Subcutaneous abdominal adipose tissue (tissue), 5 donors: ENCODE measurements at regions not wholly inside any gene's neighbourhood (a gene's known extent, or its start where the extent isn't known, plus 50 kb on each side); places are given as distances from the start of the nearest gene placed in this dataset.

Source experiments
- H3K27ac ChIP-seq: one replicate; pipeline ENCODE4 v1.7.0; 2013; ENCODE audit warnings: low read depth, mild to moderate bottlenecking, inconsistent platforms, low read length, moderate library complexity
- H3K27me3 ChIP-seq, 5 donors: one replicate each; pipeline ENCODE4 v1.7.0; 2013; ENCODE audit warnings: low read length in 5 of 5, inconsistent platforms in 1 of 5; ENCODE audit not compliant: control insufficient read depth in 5 of 5, insufficient read depth in 4 of 5
- H3K36me3 ChIP-seq, 5 donors: one replicate each; pipeline ENCODE4 v1.7.0; 2013; ENCODE audit warnings: low read length in 5 of 5; ENCODE audit not compliant: control insufficient read depth in 5 of 5, insufficient read depth in 5 of 5
- H3K4me1 ChIP-seq, 5 donors: one replicate each; pipeline ENCODE4 v1.7.0; 2013; ENCODE audit warnings: low read length in 5 of 5, mild to moderate bottlenecking in 3 of 5, moderate library complexity in 1 of 5; ENCODE audit not compliant: control insufficient read depth in 5 of 5, insufficient read depth in 5 of 5
- H3K4me3 ChIP-seq, 5 donors: one replicate each; pipeline ENCODE4 v1.7.0; 2013; ENCODE audit warnings: low read length in 5 of 5, low read depth in 1 of 5
- H3K9ac ChIP-seq, 5 donors: one replicate each; pipeline ENCODE4 v1.7.0; 2013; ENCODE audit warnings: low read length in 5 of 5, mild to moderate bottlenecking in 4 of 5, moderate library complexity in 3 of 5
- H3K9me3 ChIP-seq, 5 donors: one replicate each; pipeline ENCODE4 v1.7.0; 2013; ENCODE audit warnings: low read length in 5 of 5; ENCODE audit not compliant: control insufficient read depth in 5 of 5
- donor health status: healthy.
- donor health status: healthy.
- donor health status: healthy.
- donor health status: healthy.
- donor health status: healthy.

DNA sequence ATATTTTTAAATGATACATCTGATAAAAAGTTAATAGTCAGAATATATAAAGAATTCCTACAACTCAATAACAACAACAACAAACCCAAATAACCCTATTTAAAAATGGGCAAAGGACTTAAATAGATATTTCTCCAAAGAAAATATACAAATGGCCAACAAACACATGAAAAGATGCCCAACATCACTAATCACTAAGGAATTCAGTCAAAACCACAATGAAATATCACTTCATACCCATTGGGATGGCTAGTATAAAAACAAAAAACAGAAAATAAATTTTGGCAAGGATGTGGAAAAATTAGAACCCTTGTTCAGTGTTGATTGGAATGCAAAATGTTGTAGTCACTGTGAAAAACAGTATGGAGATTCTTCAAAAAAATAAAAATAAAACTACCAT lies 184.8 kb upstream of the RAB4A start:
- no peaks in the 10 kb centered on the region for H3K27me3 ChIP-seq
- H3K36me3 ChIP-seq: no peaks in the 10 kb centered on the region
- H3K9ac ChIP-seq: no peak overlapping the region
- no peak overlapping the region for H3K4me3 ChIP-seq
- H3K4me1 ChIP-seq: peaks cover 0 to 6% (median 5%) of the 10 kb centered on the region in 5 donors
- H3K27ac ChIP-seq: no peak overlapping the region
- H3K9me3 ChIP-seq: peaks cover 8 to 19% (median 13%) of the 10 kb centered on the region in 5 donors

- no peaks in the 10 kb centered on the region for H3K27me3 ChIP-seq
- H3K36me3 ChIP-seq: no peaks in the 10 kb centered on the region
- H3K9ac ChIP-seq: no peak overlapping the region
- peaks cover 8 to 19% (median 12%) of the 10 kb centered on the region in 5 donors for H3K9me3 ChIP-seq
- H3K4me3 ChIP-seq: no peak overlapping the region
- H3K27ac ChIP-seq: no peak overlapping the region
- peaks cover 0 to 6% (median 5%) of the 10 kb centered on the region in 5 donors for H3K4me1 ChIP-seq
Observed at GRCh38 chr1:229086686-229087085, 184.2 kb upstream of the RAB4A start.

GRCh38 chr1:229087339-229087738 lies 183.6 kb upstream of the RAB4A start:
- H3K36me3 ChIP-seq: no peaks in the 10 kb centered on the region
- H3K27me3 ChIP-seq: no peaks in the 10 kb centered on the region
- no peak overlapping the region for H3K27ac ChIP-seq
- peaks cover 6 to 13% (median 8%) of the 10 kb centered on the region in 5 donors for H3K9me3 ChIP-seq
- no peak overlapping the region for H3K9ac ChIP-seq
- peaks cover 0 to 6% (median 5%) of the 10 kb centered on the region in 5 donors for H3K4me1 ChIP-seq
- H3K4me3 ChIP-seq: no peak overlapping the region

GRCh38 chr1:229087906-229088305 lies 183.0 kb upstream of the RAB4A start:
- Histone ChIP-seq H3K27me3 (no peaks in the 10 kb centered on the region), H3K27ac (no peak overlapping the region), H3K4me3 (no peak overlapping the region), H3K9me3 (peaks cover 3 to 9% (median 5%) of the 10 kb centered on the region in 5 donors), H3K4me1 (peaks cover 0 to 6% (median 5%) of the 10 kb centered on the region in 5 donors), H3K9ac (no peak overlapping the region), H3K36me3 (no peaks in the 10 kb centered on the region)

DNA sequence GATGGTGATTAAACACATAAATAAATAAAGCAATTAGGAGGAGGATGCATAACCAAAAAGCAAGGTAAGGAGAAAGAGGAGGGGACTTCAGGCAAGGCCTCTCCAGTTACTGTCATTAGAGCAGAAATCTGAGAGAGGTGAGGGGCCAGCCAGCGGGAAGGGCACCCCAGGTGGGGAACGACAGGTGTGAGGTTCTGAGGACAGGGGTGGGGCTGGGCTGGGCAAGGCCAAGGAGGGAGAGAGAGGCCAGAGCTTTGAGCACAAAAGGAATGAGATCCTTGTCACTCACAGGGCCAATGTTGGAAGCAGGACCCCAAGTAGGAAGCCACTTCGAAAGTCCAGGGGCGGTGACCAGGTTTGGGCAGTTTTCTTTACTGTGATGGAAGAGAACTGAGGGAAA lies 182.2 kb upstream of the RAB4A start:
- Histone ChIP-seq H3K9ac (no peak overlapping the region), H3K36me3 (no peaks in the 10 kb centered on the region), H3K27me3 (no peaks in the 10 kb centered on the region), H3K9me3 (peaks cover 0 to 1% (median 0%) of the 10 kb centered on the region in 5 donors), H3K4me3 (no peak overlapping the region), H3K4me1 (peaks cover 0 to 6% (median 5%) of the 10 kb centered on the region in 5 donors), H3K27ac (no peak overlapping the region)

DNA sequence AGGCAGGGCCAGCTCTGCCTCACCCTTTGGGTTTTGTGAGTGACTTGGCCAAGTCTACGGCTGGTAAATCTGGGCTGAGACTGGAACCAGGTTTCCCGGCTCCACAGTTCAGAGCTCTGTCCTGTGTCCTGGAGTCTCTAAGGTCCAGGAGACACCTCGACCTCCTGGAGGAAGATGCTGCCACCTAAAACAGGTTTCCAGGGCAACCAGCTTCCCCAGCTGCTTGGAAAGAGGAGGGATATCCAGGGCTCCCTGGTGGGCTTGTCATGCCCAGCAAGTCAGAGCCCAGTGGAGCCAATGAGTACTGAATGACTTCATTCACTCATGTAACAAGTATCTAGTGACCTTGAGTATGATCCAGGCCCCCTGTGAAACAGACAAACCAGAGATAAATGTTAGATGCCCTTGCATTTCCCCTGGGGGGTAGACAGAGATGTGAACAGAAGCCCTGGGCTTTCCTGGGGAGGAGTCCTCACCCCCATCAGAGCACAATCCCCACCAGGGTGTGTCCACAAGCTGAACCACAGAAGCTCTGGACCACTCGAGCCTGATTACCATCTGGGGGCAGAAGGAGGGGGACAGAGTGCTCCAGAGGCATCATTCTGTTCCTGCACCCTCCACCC lies 181.2 kb upstream of the RAB4A start:
- H3K27ac ChIP-seq: no peak overlapping the region

DNA sequence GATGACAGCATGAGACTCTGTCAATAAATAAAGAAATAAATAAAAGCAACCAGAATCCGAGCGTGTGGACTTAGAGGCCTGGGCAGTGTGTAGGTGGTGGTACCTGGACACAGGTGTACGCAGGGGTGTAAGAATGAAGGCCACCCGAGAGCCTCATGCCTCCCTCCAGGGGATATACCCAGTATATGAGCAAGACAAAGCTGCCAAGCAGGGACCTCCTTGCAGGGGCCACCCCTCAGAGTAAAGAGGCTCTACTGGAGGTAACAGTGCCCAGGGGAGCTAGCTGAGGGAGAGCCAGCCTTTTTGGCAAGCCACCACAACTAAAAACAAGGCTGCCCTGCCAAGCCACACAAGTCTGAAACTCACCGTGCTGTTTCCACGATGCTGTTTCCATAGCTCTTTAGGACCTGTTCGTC lies 179.2 kb upstream of the RAB4A start:
- H3K4me1 ChIP-seq: peaks cover 0 to 6% (median 5%) of the 10 kb centered on the region in 5 donors

More for the DNA sequence above, 181.2 kb upstream of the RAB4A start:
- Histone ChIP-seq H3K4me3 (no peak overlapping the region), H3K36me3 (no peaks in the 10 kb centered on the region), H3K4me1 (peaks cover 0 to 6% (median 5%) of the 10 kb centered on the region in 5 donors), H3K27me3 (no peaks in the 10 kb centered on the region), H3K9ac (no peak overlapping the region), H3K9me3 (no peaks in the 10 kb centered on the region)

GRCh38 chr1:229092377-229093237 lies 178.3 kb upstream of the RAB4A start:
- Histone ChIP-seq H3K27me3 (no peaks in the 10 kb centered on the region), H3K9me3 (peaks cover 0 to 6% (median 0%) of the 10 kb centered on the region in 5 donors), H3K9ac (no peak overlapping the region), H3K4me3 (no peak overlapping the region), H3K27ac (no peak overlapping the region), H3K36me3 (no peaks in the 10 kb centered on the region), H3K4me1 (peaks cover 0 to 1% (median under 1%) of the 10 kb centered on the region in 5 donors)

More for the DNA sequence above, 179.2 kb upstream of the RAB4A start:
- H3K27ac ChIP-seq: no peak overlapping the region
- H3K9me3 ChIP-seq: peaks cover 0 to 6% (median 0%) of the 10 kb centered on the region in 5 donors
- H3K36me3 ChIP-seq: no peaks in the 10 kb centered on the region
- H3K9ac ChIP-seq: no peak overlapping the region
- no peaks in the 10 kb centered on the region for H3K27me3 ChIP-seq
- H3K4me3 ChIP-seq: no peak overlapping the region

- H3K36me3 ChIP-seq: no peaks in the 10 kb centered on the region
- no peak overlapping the region for H3K9ac ChIP-seq
- peaks cover 0 to 6% (median 0%) of the 10 kb centered on the region in 5 donors for H3K9me3 ChIP-seq
- no peaks in the 10 kb centered on the region for H3K4me1 ChIP-seq
- H3K27me3 ChIP-seq: no peaks in the 10 kb centered on the region
- no peak overlapping the region for H3K4me3 ChIP-seq
- no peak overlapping the region for H3K27ac ChIP-seq
Observed at GRCh38 chr1:229093238-229093540, 177.7 kb upstream of the RAB4A start.

GRCh38 chr1:229093609-229094336 lies 177.1 kb upstream of the RAB4A start:
- H3K4me1 ChIP-seq: no peaks in the 10 kb centered on the region
- no peaks in the 10 kb centered on the region for H3K27me3 ChIP-seq
- H3K9me3 ChIP-seq: peaks cover 0 to 6% (median 0%) of the 10 kb centered on the region in 5 donors
- no peak overlapping the region for H3K9ac ChIP-seq
- no peak overlapping the region for H3K27ac ChIP-seq
- no peaks in the 10 kb centered on the region for H3K36me3 ChIP-seq
- no peak overlapping the region for H3K4me3 ChIP-seq
